ENCODE measurements at regions not wholly inside any gene's neighbourhood (a gene's known extent, or its start where the extent isn't known, plus 50 kb on each side); places are given as distances from the start of the nearest gene placed in this dataset.

GRCh38 chr9:19927560-19927959 is 138.7 kb upstream of the SLC24A2 start:
- TF ChIP-seq EZH2 (IDR thresholded peaks at IDR 0.05; ENCODE audit: borderline replicate concordance, low read length) (no peak), CTCF (IDR thresholded peaks at IDR 0.05; ENCODE audit: low read length) (no peak)
